Astrocyte (in vitro differentiated cells and primary cell): ENCODE measurements at regions not wholly inside any gene's neighbourhood (a gene's known extent, or its start where the extent isn't known, plus 50 kb on each side); places are given as distances from the start of the nearest gene placed in this dataset.

Experiments
- EZH2 ChIP-seq: IDR thresholded peaks from 2 replicates; pipeline ENCODE4 v1.6.1; 2012; ENCODE audit warnings: mild to moderate bottlenecking, low read length, inconsistent platforms; ENCODE audit not compliant: insufficient read depth
- TF ChIP-seq, protein P1 (sequence below): IDR thresholded peaks from 2 replicates; pipeline ENCODE4 v1.5.1; 2011; ENCODE audit warnings: low read depth, mild to moderate bottlenecking, inconsistent platforms, low read length, moderate library complexity; ENCODE audit not compliant: insufficient read depth

DNA sequence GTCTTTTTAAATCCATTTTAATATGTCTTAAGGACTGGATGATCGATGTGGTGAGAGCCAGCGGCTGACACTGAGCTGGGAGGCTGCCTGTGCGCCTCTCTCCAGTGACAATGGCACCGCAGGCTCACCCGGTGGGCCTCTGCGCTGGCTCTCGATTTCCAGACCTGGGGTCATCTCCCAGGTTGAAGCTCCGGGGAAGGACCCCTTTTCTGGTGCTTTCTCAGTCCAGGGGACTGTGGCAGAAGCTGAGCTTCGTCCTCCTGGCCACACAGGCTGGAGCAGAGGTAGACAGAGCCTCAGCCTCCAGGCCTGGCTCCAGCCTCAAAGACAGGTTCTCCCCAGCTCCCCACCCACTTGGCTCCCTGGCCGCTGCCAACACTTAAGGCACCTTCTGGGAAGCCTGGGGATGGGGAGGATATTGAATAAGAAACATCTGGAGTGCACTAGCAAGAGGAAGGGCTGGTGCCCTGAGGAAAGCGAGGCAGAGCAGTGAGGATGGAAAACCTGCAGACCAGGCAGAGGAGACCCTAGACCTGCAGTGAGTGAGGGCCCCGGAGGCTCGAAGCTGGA is 154.2 kb upstream of the SMAD3 start:
- TF ChIP-seq, protein P1, sequence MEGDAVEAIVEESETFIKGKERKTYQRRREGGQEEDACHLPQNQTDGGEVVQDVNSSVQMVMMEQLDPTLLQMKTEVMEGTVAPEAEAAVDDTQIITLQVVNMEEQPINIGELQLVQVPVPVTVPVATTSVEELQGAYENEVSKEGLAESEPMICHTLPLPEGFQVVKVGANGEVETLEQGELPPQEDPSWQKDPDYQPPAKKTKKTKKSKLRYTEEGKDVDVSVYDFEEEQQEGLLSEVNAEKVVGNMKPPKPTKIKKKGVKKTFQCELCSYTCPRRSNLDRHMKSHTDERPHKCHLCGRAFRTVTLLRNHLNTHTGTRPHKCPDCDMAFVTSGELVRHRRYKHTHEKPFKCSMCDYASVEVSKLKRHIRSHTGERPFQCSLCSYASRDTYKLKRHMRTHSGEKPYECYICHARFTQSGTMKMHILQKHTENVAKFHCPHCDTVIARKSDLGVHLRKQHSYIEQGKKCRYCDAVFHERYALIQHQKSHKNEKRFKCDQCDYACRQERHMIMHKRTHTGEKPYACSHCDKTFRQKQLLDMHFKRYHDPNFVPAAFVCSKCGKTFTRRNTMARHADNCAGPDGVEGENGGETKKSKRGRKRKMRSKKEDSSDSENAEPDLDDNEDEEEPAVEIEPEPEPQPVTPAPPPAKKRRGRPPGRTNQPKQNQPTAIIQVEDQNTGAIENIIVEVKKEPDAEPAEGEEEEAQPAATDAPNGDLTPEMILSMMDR, result no peak
- TF ChIP-seq EZH2, result no peak
